H1 (cell line): ENCODE measurements at regions not wholly inside any gene's neighbourhood (a gene's known extent, or its start where the extent isn't known, plus 50 kb on each side); places are given as distances from the start of the nearest gene placed in this dataset.

Source experiments
- CTCF ChIA-PET: fragments of 300-600 bp; sonication (Branson Sonifier 250); formaldehyde crosslinking; loops from one replicate; lab custom pipeline; 2021; ENCODE audit not compliant: partially characterized antibody; lab: Charles Lee
- POLR2A ChIA-PET: fragments of 300-600 bp; sonication (Branson Sonifier 250); formaldehyde crosslinking; loops from one replicate; lab custom pipeline; 2021; ENCODE audit warnings: inconsistent platforms; ENCODE audit not compliant: partially characterized antibody; lab: Charles Lee
- DNase-seq, 2 experiments: peaks; one replicate each; pipeline versions ENCODE4 v3.0.0 to v3.0.0-alpha.2; 2010 to 2022; ENCODE audit warnings: low spot score in 2 of 2, low read depth in 1 of 2, mixed read lengths in 1 of 2
- FAIRE-seq: peaks from 2 replicates; lab custom pipeline; 2011; peaks lifted over from hg19 to GRCh38; lab: Jason Lieb, UNC
- H2AFZ ChIP-seq: 2 replicates; pipeline ENCODE4 v1.8.1; 2012; ENCODE audit warnings: low read length, inconsistent platforms
- H2AK5ac ChIP-seq: 2 replicates; pipeline ENCODE4 v1.6.1; 2013; ENCODE audit warnings: low read depth, low read length
- H2BK120ac ChIP-seq: replicated peaks from 2 replicates; pipeline ENCODE3; 2013; ENCODE audit warnings: low read depth, low read length, inconsistent platforms
- H2BK12ac ChIP-seq: 2 replicates; pipeline ENCODE4 v1.6.1; 2013; ENCODE audit warnings: low read depth, low read length
- H2BK15ac ChIP-seq: 2 replicates; pipeline ENCODE4 v1.6.1; 2013; ENCODE audit warnings: low read length
- H2BK20ac ChIP-seq: 2 replicates; pipeline ENCODE4 v1.6.1; 2013; ENCODE audit warnings: low read length
- H2BK5ac ChIP-seq: 2 replicates; pipeline ENCODE4 v1.6.1; 2013; ENCODE audit warnings: low read depth, low read length
- H3K14ac ChIP-seq: 2 replicates; pipeline ENCODE4 v1.6.1; 2013; ENCODE audit warnings: inconsistent platforms; ENCODE audit not compliant: insufficient read length
- H3K18ac ChIP-seq: 2 replicates; pipeline ENCODE4 v1.6.1; 2013; ENCODE audit warnings: low read length; ENCODE audit errors: extremely low read depth
- H3K23ac ChIP-seq: 2 replicates; pipeline ENCODE4 v1.6.1; 2013; ENCODE audit warnings: inconsistent platforms; ENCODE audit not compliant: insufficient read length
- H3K23me2 ChIP-seq: 2 replicates; pipeline ENCODE4 v1.6.1; 2013; ENCODE audit warnings: low read depth, low read length
- H3K27ac ChIP-seq: 2 replicates; pipeline ENCODE4 v1.6.1; 2011; ENCODE audit warnings: low read depth, low read length, inconsistent platforms
- H3K27me3 ChIP-seq, 4 experiments: replicated peaks in 1 of 4; 1 replicate in 1 of 4; 2 replicates in 3 of 4; pipeline versions ENCODE4 v1.6.1 to v1.8.1; 2011 to 2013; ENCODE audit warnings: low read length in 3 of 4, mild to moderate bottlenecking in 3 of 4, inconsistent platforms in 2 of 4, mixed read lengths in 2 of 4, moderate library complexity in 1 of 4; ENCODE audit not compliant: control insufficient read depth in 3 of 4, insufficient read depth in 3 of 4; ENCODE audit errors: extremely low read depth in 1 of 4
- H3K36me3 ChIP-seq, 4 experiments: 2 replicates each; pipeline versions ENCODE4 v1.6.1 to v1.8.1; 2011 to 2013; ENCODE audit warnings: mild to moderate bottlenecking in 4 of 4, low read length in 3 of 4, moderate library complexity in 2 of 4, control low read depth in 1 of 4, inconsistent platforms in 1 of 4; ENCODE audit not compliant: insufficient read depth in 4 of 4, control insufficient read depth in 2 of 4
- H3K4ac ChIP-seq: replicated peaks from 2 replicates; pipeline ENCODE3; 2013; ENCODE audit warnings: low read length, low read depth, mixed read lengths, inconsistent platforms; ENCODE audit not compliant: insufficient read length
- H3K4me1 ChIP-seq, 4 experiments: replicated peaks in 1 of 4; 1 replicate in 1 of 4; 2 replicates in 3 of 4; pipeline versions ENCODE4 v1.6.1 to v1.8.1; 2011 to 2013; ENCODE audit warnings: low read length in 3 of 4, inconsistent platforms in 2 of 4, mixed read lengths in 1 of 4; ENCODE audit not compliant: insufficient read depth in 4 of 4, control insufficient read depth in 3 of 4
- H3K4me2 ChIP-seq, 2 experiments: 2 replicates each; pipeline versions ENCODE4 v1.6.1 to v1.8.1; 2011 to 2013; ENCODE audit warnings: low read depth in 2 of 2, low read length in 2 of 2, control low read depth in 1 of 2, inconsistent platforms in 1 of 2, mild to moderate bottlenecking in 1 of 2; ENCODE audit not compliant: insufficient read depth in 1 of 2
- H3K4me3 ChIP-seq, 4 experiments: fragments of 200-600, 300-600 bp in 1 of 4; sonication (generic), shearing (Covaris generic), sonication (Bioruptor Twin) in 1 of 4; 2 replicates each; pipeline versions ENCODE4 v1.5.1 to v1.8.1; 2011 to 2016; ENCODE audit warnings: low read length in 4 of 4, low read depth in 3 of 4, control low read depth in 2 of 4, inconsistent platforms in 2 of 4, mild to moderate bottlenecking in 2 of 4, mixed read lengths in 1 of 4, moderate library complexity in 1 of 4; ENCODE audit not compliant: insufficient read depth in 2 of 4; ENCODE audit errors: extremely low read depth in 1 of 4
- H3K56ac ChIP-seq: replicated peaks from 2 replicates; pipeline ENCODE3; 2013; ENCODE audit warnings: low read depth, mild to moderate bottlenecking, mixed read lengths, low read length, inconsistent platforms; ENCODE audit not compliant: insufficient read length
- H3K79me1 ChIP-seq: 2 replicates; pipeline ENCODE4 v1.6.1; 2013; ENCODE audit warnings: low read depth, low read length, control low read depth
- H3K79me2 ChIP-seq, 2 experiments: 2 replicates each; pipeline versions ENCODE4 v1.6.1 to v1.8.1; 2012 to 2013; ENCODE audit warnings: low read length in 2 of 2, mild to moderate bottlenecking in 2 of 2, inconsistent platforms in 1 of 2; ENCODE audit not compliant: insufficient read depth in 2 of 2, control insufficient read depth in 1 of 2
- H3K9ac ChIP-seq, 4 experiments: replicated peaks in 1 of 4; 1 replicate in 1 of 4; 2 replicates in 3 of 4; pipeline versions ENCODE4 v1.6.1 to v1.8.1; 2011 to 2013; ENCODE audit warnings: low read depth in 3 of 4, low read length in 3 of 4, control low read depth in 2 of 4, mild to moderate bottlenecking in 2 of 4, moderate library complexity in 2 of 4, inconsistent platforms in 1 of 4; ENCODE audit errors: extremely low read depth in 1 of 4
- H3K9me3 ChIP-seq, 2 experiments: 2 replicates each; pipeline versions ENCODE4 v1.6.1 to v1.8.1; 2012 to 2013; ENCODE audit warnings: mild to moderate bottlenecking in 2 of 2, moderate library complexity in 2 of 2, control low read depth in 1 of 2, inconsistent platforms in 1 of 2, low read depth in 1 of 2, low read length in 1 of 2, mixed read lengths in 1 of 2; ENCODE audit not compliant: insufficient read depth in 2 of 2
- H4K20me1 ChIP-seq, 2 experiments: replicated peaks in 1 of 2; 2 replicates each; pipeline versions ENCODE3 to v1.8.1; 2011 to 2013; ENCODE audit warnings: inconsistent platforms in 2 of 2, low read length in 2 of 2, mild to moderate bottlenecking in 1 of 2; ENCODE audit not compliant: insufficient read depth in 2 of 2, control insufficient read depth in 1 of 2
- H4K5ac ChIP-seq: 2 replicates; pipeline ENCODE4 v1.6.1; 2013; ENCODE audit warnings: low read length, low read depth, mixed read lengths, inconsistent platforms; ENCODE audit not compliant: insufficient read length
- H4K8ac ChIP-seq: 2 replicates; pipeline ENCODE4 v1.8.0; 2013; ENCODE audit warnings: mild to moderate bottlenecking, moderate library complexity, low read length, inconsistent platforms; ENCODE audit not compliant: insufficient read depth; ENCODE audit errors: extremely low read depth
- H4K91ac ChIP-seq: replicated peaks from 2 replicates; pipeline ENCODE3; 2013; ENCODE audit warnings: low read length, mixed read lengths, inconsistent platforms; ENCODE audit not compliant: insufficient read length
- CEBPB ChIP-seq: IDR thresholded peaks from 2 replicates; pipeline ENCODE4 v1.6.1; 2012; ENCODE audit warnings: low read depth, low read length
- CTBP2 ChIP-seq: IDR thresholded peaks from 2 replicates; pipeline ENCODE4 v1.7.0; 2011; ENCODE audit warnings: borderline replicate concordance, mild to moderate bottlenecking, moderate library complexity, mixed read lengths, low read length; ENCODE audit not compliant: insufficient read depth, insufficient read length
- EGR1 ChIP-seq: IDR thresholded peaks from 2 replicates; pipeline ENCODE4 v1.6.1; 2011; ENCODE audit warnings: low read depth, low read length, borderline replicate concordance
- GABPA ChIP-seq: IDR thresholded peaks from 2 replicates; pipeline ENCODE4 v1.6.1; 2011; ENCODE audit warnings: mild to moderate bottlenecking, low read length, moderate library complexity, borderline replicate concordance; ENCODE audit not compliant: insufficient read depth
- KDM1A ChIP-seq: fragments of 200-600, 300-600 bp; sonication (generic); IDR thresholded peaks from 2 replicates; pipeline ENCODE4 v1.7.1; 2016; ENCODE audit warnings: mild to moderate bottlenecking, low read length, borderline replicate concordance
- MAFK ChIP-seq: IDR thresholded peaks from 2 replicates; pipeline ENCODE4 v1.6.1; 2012; ENCODE audit warnings: low read depth, mild to moderate bottlenecking, improper control_type of control experiment, low read length
- RAD21 ChIP-seq, 2 experiments: IDR thresholded peaks in 1 of 2; conservative IDR thresholded peaks in 1 of 2; 2 replicates each; pipeline ENCODE4 v1.6.1; 2011; ENCODE audit warnings: low read depth in 2 of 2, low read length in 2 of 2, improper control_type of control experiment in 1 of 2, inconsistent platforms in 1 of 2, mild to moderate bottlenecking in 1 of 2, moderate library complexity in 1 of 2
- TAF1 ChIP-seq: IDR thresholded peaks from 2 replicates; pipeline ENCODE4 v1.6.1; 2011; ENCODE audit warnings: mild to moderate bottlenecking, low read depth, low read length
- TBP ChIP-seq: IDR thresholded peaks from 2 replicates; pipeline ENCODE4 v1.6.1; 2011; ENCODE audit warnings: low read depth, low read length, improper control_type of control experiment
- TCF12 ChIP-seq: IDR thresholded peaks from 2 replicates; pipeline ENCODE4 v1.6.1; 2011; ENCODE audit warnings: low read depth, mild to moderate bottlenecking, low read length
- TEAD4 ChIP-seq: IDR thresholded peaks from 2 replicates; pipeline ENCODE4 v1.6.1; 2012; ENCODE audit warnings: low read depth, low read length, inconsistent platforms, mixed read lengths
- WGBS, 2 experiments: shearing (Covaris generic) in 1 of 2; methylation state at CpG; one replicate each; pipeline versions ENCODE4 v1.1.6 to v1.1.7; 2013 to 2015; ENCODE audit warnings: low lambda C conversion rate in 2 of 2, mixed read lengths in 2 of 2, inconsistent platforms in 1 of 2, low coverage in 1 of 2, missing lambda C conversion rate in 1 of 2; ENCODE audit not compliant: insufficient replicate concordance in 2 of 2, insufficient coverage in 1 of 2, insufficient read length in 1 of 2; ENCODE audit errors: extremely low coverage in 1 of 2, missing lambda C conversion rate in 1 of 2; 5-methylcytosine and 5-hydroxymethylcytosine counted together

- H3K4me3 ChIP-seq, result no peak overlapping the region
- DNase-seq, result no peak
- H4K8ac ChIP-seq, result no peak overlapping the region; the same call in 1 of the 2 replicates
- H3K79me1 ChIP-seq, result no peaks in the 10 kb centered on the region
- no peaks in the 10 kb centered on the region for H3K27me3 ChIP-seq
- H3K18ac ChIP-seq, result no peak overlapping the region
- 95% methylated on average over 25 of the region's 55 CpGs; no CpG with 5 or more reads in 1 of the 2 experiments for WGBS, 2 experiments
- H2BK12ac ChIP-seq, result no peak overlapping the region
- H3K79me2 ChIP-seq, result no peaks in the 10 kb centered on the region
- H2AFZ ChIP-seq, result no peak overlapping the region
- no peak overlapping the region for H2BK20ac ChIP-seq
- TF ChIP-seq TAF1 (no peak), MAFK (no peak), TEAD4 (no peak), CEBPB (no peak), TCF12 (no peak), RAD21 (IDR thresholded peaks at IDR 0.05 in 1 of 2, conservative IDR thresholded peaks at IDR 0.05 in 1 of 2; ENCODE audit: low read depth in 2 of 2, low read length in 2 of 2) (no peak), TBP (no peak), GABPA (no peak), KDM1A (no peak), CTBP2 (no peak), EGR1 (no peak)
- H2BK5ac ChIP-seq, result no peak overlapping the region
- H3K14ac ChIP-seq, result no peak overlapping the region
- no peak overlapping the region for H2BK120ac ChIP-seq
- no peaks in the 10 kb centered on the region for H3K23me2 ChIP-seq
- no peak overlapping the region for H3K27ac ChIP-seq
- H2AK5ac ChIP-seq, result no peak overlapping the region
- no peak overlapping the region for H4K5ac ChIP-seq
- no peak overlapping the region for H3K23ac ChIP-seq
- ChIA-PET POLR2A (no interaction called here), CTCF (no interaction called here)
- H3K9ac ChIP-seq, result no peak overlapping the region
- no peak overlapping the region for H4K91ac ChIP-seq
- no peak overlapping the region for H2BK15ac ChIP-seq
- H3K9me3 ChIP-seq, result peaks cover 0 to 7% of the 10 kb centered on the region in 2 experiments; a peak in 2 of 4 replicates
- no peaks in the 10 kb centered on the region for H3K36me3 ChIP-seq
- no peaks in the 10 kb centered on the region for H4K20me1 ChIP-seq
- H3K56ac ChIP-seq, result no peak overlapping the region
- H3K4me1 ChIP-seq, result peaks cover 0 to 5% (median 1%) of the 10 kb centered on the region in 4 experiments; a peak in 3 of 7 replicates
- no peak for FAIRE-seq
- H3K4ac ChIP-seq, result no peak overlapping the region
- no peak overlapping the region for H3K4me2 ChIP-seq
Observed at GRCh38 chr1:88466899-88467580, 217.0 kb upstream of the PKN2 start.
